B cell (primary cell): ENCODE measurements at regions not wholly inside any gene's neighbourhood (a gene's known extent, or its start where the extent isn't known, plus 50 kb on each side); places are given as distances from the start of the nearest gene placed in this dataset.

Experiments
- CTCF ChIP-seq: fragments of 200-600 bp; IDR thresholded peaks from one replicate; pipeline ENCODE4 v1.8.0; 2022; ENCODE audit warnings: antibody characterized with exemption, mild to moderate bottlenecking
- EZH2 ChIP-seq: IDR thresholded peaks from 2 replicates; pipeline ENCODE4 v1.6.1; 2012; ENCODE audit warnings: borderline replicate concordance, low read depth, mild to moderate bottlenecking, moderate library complexity, low read length; ENCODE audit not compliant: insufficient read depth, poor library complexity, severe bottlenecking

GRCh38 chr6:10309457-10310329 is 105.2 kb downstream of the TFAP2A start:
- TF ChIP-seq CTCF (no peak), EZH2 (no peak)
